CD4-positive, CD25-positive, alpha-beta regulatory T cell (primary cell): ENCODE measurements at regions not wholly inside any gene's neighbourhood (a gene's known extent, or its start where the extent isn't known, plus 50 kb on each side); places are given as distances from the start of the nearest gene placed in this dataset.

Experiments used
- ATAC-seq, 2 donors: fragments of 150-1000 bp; cut with Tn5 transposase; one replicate each; pipeline ENCODE4 v1.10.0; 2021; ENCODE audit warnings: low read depth in 2 of 2, moderate number of reproducible peaks in 2 of 2, moderate library complexity in 1 of 2
- DNase-seq, 3 donors: peaks; one replicate each; pipeline versions ENCODE4 v3.0.0 to v3.0.0-alpha.2; 2012 to 2022; ENCODE audit warnings: mixed read lengths in 1 of 3
- H3K27ac ChIP-seq: one replicate; pipeline ENCODE4 v1.7.0; 2013; ENCODE audit warnings: mild to moderate bottlenecking, low read length; ENCODE audit not compliant: insufficient read depth, poor library complexity, severe bottlenecking
- H3K27me3 ChIP-seq: one replicate; pipeline ENCODE4 v1.7.0; 2013; ENCODE audit warnings: low read length; ENCODE audit not compliant: control insufficient read depth, insufficient read depth
- H3K36me3 ChIP-seq: one replicate; pipeline ENCODE4 v1.7.0; 2013; ENCODE audit warnings: mild to moderate bottlenecking, low read length, moderate library complexity; ENCODE audit not compliant: control insufficient read depth, insufficient read depth
- H3K4me1 ChIP-seq: 2 replicates; pipeline ENCODE4 v1.7.0; 2013; ENCODE audit warnings: mild to moderate bottlenecking, low read length; ENCODE audit not compliant: insufficient read depth, control insufficient read depth, poor library complexity, severe bottlenecking
- H3K4me3 ChIP-seq: one replicate; pipeline ENCODE4 v1.7.0; 2013; ENCODE audit warnings: low read depth, mild to moderate bottlenecking, low read length, moderate library complexity
- H3K9me3 ChIP-seq, 2 experiments: 1 replicate in 1 of 2; 2 replicates in 1 of 2; pipeline ENCODE4 v1.7.0; 2013; ENCODE audit warnings: low read length in 2 of 2, mild to moderate bottlenecking in 1 of 2, moderate library complexity in 1 of 2; ENCODE audit not compliant: control insufficient read depth in 2 of 2
- H3K27ac Mint-ChIP-seq, 3 donors: one replicate each; pipeline ENCODE4 v1.8.0; 2020 to 2022; ENCODE audit warnings: mild to moderate bottlenecking in 3 of 3, mixed read lengths in 3 of 3, moderate library complexity in 2 of 3
- H3K27me3 Mint-ChIP-seq: one replicate; pipeline ENCODE4 v1.8.0; 2022; ENCODE audit warnings: mild to moderate bottlenecking, mixed read lengths
- H3K36me3 Mint-ChIP-seq: one replicate; pipeline ENCODE4 v1.8.0; 2020; ENCODE audit warnings: mixed read lengths
- H3K4me1 Mint-ChIP-seq, 4 donors: one replicate each; pipeline ENCODE4 v1.8.0; 2020 to 2022; ENCODE audit warnings: mixed read lengths in 4 of 4, mild to moderate bottlenecking in 1 of 4
- H3K4me3 Mint-ChIP-seq, 4 donors: one replicate each; pipeline ENCODE4 v1.8.0; 2020 to 2022; ENCODE audit warnings: mild to moderate bottlenecking in 4 of 4, mixed read lengths in 4 of 4, moderate library complexity in 3 of 4
- H3K9me3 Mint-ChIP-seq, 7 donors: one replicate each; pipeline ENCODE4 v1.8.0; 2020 to 2022; ENCODE audit warnings: mixed read lengths in 7 of 7, mild to moderate bottlenecking in 3 of 7, moderate library complexity in 2 of 7

DNA sequence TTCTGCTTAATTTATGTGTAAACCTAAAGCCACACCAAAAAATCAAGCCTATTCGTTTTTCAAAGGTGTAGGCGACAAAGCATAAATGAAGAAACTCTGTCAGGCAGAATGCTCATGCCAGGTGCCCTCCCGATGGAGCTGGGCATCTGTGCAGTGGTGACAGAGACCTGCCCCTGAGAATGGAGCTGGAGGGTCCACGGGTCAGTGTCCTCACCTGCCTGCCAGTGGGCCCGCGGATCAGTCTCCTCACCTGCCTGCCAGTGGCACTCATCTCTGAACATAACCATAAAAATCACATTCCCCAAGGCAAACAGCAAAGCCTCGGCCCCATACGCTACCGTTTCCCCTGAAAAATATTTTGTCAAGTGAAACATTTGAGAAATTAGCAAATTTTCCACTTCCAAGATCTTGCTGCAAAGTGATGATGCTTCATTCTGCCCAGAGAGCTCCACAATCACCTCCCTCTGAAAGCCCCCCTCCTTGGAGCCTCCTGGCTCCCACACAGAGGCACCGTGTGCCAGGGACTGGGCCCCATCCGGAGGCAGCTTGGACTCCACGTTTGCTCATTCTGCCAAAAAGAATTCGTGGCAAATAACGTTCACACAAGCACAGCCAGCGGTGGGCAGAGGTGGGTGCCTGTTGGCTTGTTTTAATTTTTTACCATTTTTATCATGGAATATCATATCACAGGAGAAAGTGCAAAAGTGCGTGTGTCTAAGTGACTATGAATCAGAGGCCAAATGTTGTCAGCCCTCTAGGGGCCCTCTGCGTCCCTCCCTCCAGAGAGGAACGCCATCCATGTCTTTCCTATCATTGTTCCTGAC, 88.8 kb downstream of the YTHDF1 start:
- no peak overlapping the region for H3K4me3 ChIP-seq
- peaks cover 5% of the 10 kb centered on the region for H3K27me3 Mint-ChIP-seq

GRCh38 chr20:63125838-63126601, 89.9 kb downstream of the YTHDF1 start:
- Histone ChIP-seq H3K27me3 (no peaks in the 10 kb centered on the region), H3K27ac (no peak overlapping the region), H3K4me1 (no peaks in the 10 kb centered on the region), H3K4me3 (no peak overlapping the region), H3K9me3 (no peaks in the 10 kb centered on the region), H3K36me3 (no peaks in the 10 kb centered on the region)
- Mint-ChIP-seq H3K9me3 (no peaks in the 10 kb centered on the region), H3K36me3 (no peaks in the 10 kb centered on the region), H3K4me3 (no peak overlapping the region), H3K27me3 (peaks cover 5% of the 10 kb centered on the region), H3K4me1 (no peaks in the 10 kb centered on the region), H3K27ac (no peak overlapping the region)
- DNase-seq = no peak
- no peak for ATAC-seq

More for the DNA sequence above, 88.8 kb downstream of the YTHDF1 start:
- H3K27me3 ChIP-seq = no peaks in the 10 kb centered on the region
- no peaks in the 10 kb centered on the region for H3K9me3 ChIP-seq
- no peaks in the 10 kb centered on the region for H3K4me1 ChIP-seq
- no peak overlapping the region for H3K27ac Mint-ChIP-seq
- DNase-seq = no peak
- H3K9me3 Mint-ChIP-seq = no peaks in the 10 kb centered on the region
- no peaks in the 10 kb centered on the region for H3K36me3 Mint-ChIP-seq
- H3K4me1 Mint-ChIP-seq = no peaks in the 10 kb centered on the region
- no peak overlapping the region for H3K4me3 Mint-ChIP-seq
- no peak overlapping the region for H3K27ac ChIP-seq
- no peaks in the 10 kb centered on the region for H3K36me3 ChIP-seq
- ATAC-seq = no peak

- Histone ChIP-seq H3K4me1 (no peaks in the 10 kb centered on the region), H3K27me3 (no peaks in the 10 kb centered on the region), H3K4me3 (no peak overlapping the region), H3K9me3 (no peaks in the 10 kb centered on the region), H3K36me3 (no peaks in the 10 kb centered on the region), H3K27ac (no peak overlapping the region)
- no peaks in the 10 kb centered on the region for H3K9me3 Mint-ChIP-seq
- H3K27me3 Mint-ChIP-seq = peaks cover 5% of the 10 kb centered on the region
- no peaks in the 10 kb centered on the region for H3K36me3 Mint-ChIP-seq
- no peak for DNase-seq
- ATAC-seq = no peak
- H3K4me1 Mint-ChIP-seq = no peaks in the 10 kb centered on the region
- no peak overlapping the region for H3K27ac Mint-ChIP-seq
- no peak overlapping the region for H3K4me3 Mint-ChIP-seq
These were observed 90.4 kb downstream of the YTHDF1 start for GRCh38 chr20:63125581-63125837.

DNA sequence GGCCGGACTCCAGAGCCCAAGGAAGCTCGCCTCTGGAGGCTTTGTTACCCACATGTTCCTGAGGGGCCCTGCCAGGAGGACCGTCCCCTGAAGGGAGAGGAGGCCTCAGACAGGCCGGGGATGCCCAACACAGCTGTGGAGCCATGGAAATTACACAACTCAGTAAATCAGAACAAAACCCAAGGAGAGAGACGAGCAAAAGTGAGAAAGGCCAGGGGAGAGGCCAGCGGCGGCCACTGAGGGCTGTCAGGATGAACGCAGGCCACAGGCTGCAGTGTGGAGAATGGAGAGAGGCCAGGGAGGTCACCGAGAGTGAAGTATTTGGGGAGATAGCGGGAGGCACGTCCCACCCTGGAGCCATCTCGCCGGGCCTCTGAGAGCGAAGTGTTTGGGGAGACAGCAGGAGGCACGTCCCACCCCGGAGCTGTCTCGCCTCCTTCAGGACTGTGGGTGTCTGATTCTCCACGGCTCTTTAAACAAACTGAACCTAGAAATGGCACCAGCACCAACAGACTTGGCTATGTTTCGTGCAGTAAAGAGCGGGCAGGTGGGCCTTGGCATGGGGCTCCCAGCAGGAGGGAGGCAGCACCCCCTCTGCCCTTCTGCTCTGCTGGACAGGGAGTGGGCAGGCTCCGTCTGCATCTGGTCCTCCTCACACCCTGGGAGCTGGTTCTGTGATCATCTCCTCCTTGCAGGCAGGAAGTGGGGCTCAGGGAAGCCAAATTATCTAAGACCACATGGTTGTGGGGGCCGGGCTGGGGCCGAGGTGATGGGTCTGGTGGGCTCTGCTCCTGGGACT, 91.0 kb downstream of the YTHDF1 start:
- Mint-ChIP-seq H3K36me3 (no peaks in the 10 kb centered on the region), H3K4me1 (no peaks in the 10 kb centered on the region), H3K27ac (no peak overlapping the region), H3K4me3 (no peak overlapping the region), H3K27me3 (peaks cover 5% of the 10 kb centered on the region), H3K9me3 (no peaks in the 10 kb centered on the region)
- no peaks in the 10 kb centered on the region for H3K27me3 ChIP-seq
- H3K9me3 ChIP-seq = no peaks in the 10 kb centered on the region
- no peaks in the 10 kb centered on the region for H3K4me1 ChIP-seq
- H3K36me3 ChIP-seq = no peaks in the 10 kb centered on the region
- no peak overlapping the region for H3K4me3 ChIP-seq
- no peak overlapping the region for H3K27ac ChIP-seq
- no peak for DNase-seq
- no peak for ATAC-seq

- Mint-ChIP-seq H3K27ac (no peak overlapping the region), H3K36me3 (no peaks in the 10 kb centered on the region), H3K4me3 (no peak overlapping the region), H3K9me3 (no peaks in the 10 kb centered on the region), H3K4me1 (no peaks in the 10 kb centered on the region), H3K27me3 (peaks cover 6% of the 10 kb centered on the region)
- Histone ChIP-seq H3K27me3 (no peaks in the 10 kb centered on the region), H3K27ac (no peak overlapping the region), H3K9me3 (no peaks in the 10 kb centered on the region), H3K36me3 (no peaks in the 10 kb centered on the region), H3K4me3 (no peak overlapping the region), H3K4me1 (no peaks in the 10 kb centered on the region)
- DNase-seq = no peak
- no peak for ATAC-seq
These were observed 91.7 kb downstream of the YTHDF1 start for GRCh38 chr20:63124092-63124781.

DNA sequence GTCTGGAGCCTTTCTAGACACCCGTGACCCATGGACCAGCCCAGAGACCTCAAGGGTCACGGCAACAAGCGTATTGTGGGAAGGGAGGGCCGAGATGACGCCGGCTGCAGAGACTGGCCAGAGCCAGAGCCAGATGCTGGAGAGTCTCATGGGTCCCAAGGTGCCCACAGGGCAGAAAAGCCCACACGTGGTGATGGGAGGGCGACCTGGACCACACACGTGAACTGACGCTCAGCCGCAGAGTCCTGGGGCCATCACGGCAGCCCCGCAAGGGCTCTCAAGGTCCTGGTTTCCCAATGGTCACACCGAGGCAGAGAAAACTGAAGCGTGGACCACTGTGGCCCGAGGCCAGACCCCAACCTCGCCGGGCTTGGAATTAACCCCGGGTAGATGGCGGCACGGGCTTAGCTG, 92.6 kb downstream of the YTHDF1 start:
- Histone ChIP-seq H3K4me1 (no peaks in the 10 kb centered on the region), H3K9me3 (no peaks in the 10 kb centered on the region), H3K36me3 (no peaks in the 10 kb centered on the region), H3K4me3 (no peak overlapping the region), H3K27ac (no peak overlapping the region), H3K27me3 (no peaks in the 10 kb centered on the region)
- Mint-ChIP-seq H3K36me3 (no peaks in the 10 kb centered on the region), H3K27me3 (peaks cover 14% of the 10 kb centered on the region), H3K27ac (no peak overlapping the region), H3K4me3 (no peak overlapping the region), H3K4me1 (no peaks in the 10 kb centered on the region), H3K9me3 (peaks cover 0 to 1% (median 0%) of the 10 kb centered on the region in 7 donors)
- DNase-seq (no peak), ATAC-seq (no peak)

GRCh38 chr20:63122626-63123025, 93.3 kb downstream of the YTHDF1 start:
- no peaks in the 10 kb centered on the region for H3K27me3 ChIP-seq
- H3K4me3 ChIP-seq = no peak overlapping the region
- H3K9me3 Mint-ChIP-seq = peaks cover 0 to 1% (median 0%) of the 10 kb centered on the region in 7 donors
- H3K27me3 Mint-ChIP-seq = peaks cover 14% of the 10 kb centered on the region
- H3K36me3 Mint-ChIP-seq = no peaks in the 10 kb centered on the region
- H3K27ac ChIP-seq = no peak overlapping the region
- no peak overlapping the region for H3K4me3 Mint-ChIP-seq
- no peaks in the 10 kb centered on the region for H3K4me1 ChIP-seq
- DNase-seq (no peak), ATAC-seq (no peak)
- no peaks in the 10 kb centered on the region for H3K36me3 ChIP-seq
- H3K9me3 ChIP-seq = no peaks in the 10 kb centered on the region
- no peaks in the 10 kb centered on the region for H3K4me1 Mint-ChIP-seq
- peak overlapping the region in 1 of 3 donors; percentile 77 for H3K27ac Mint-ChIP-seq
